ENCODE measurements at regions not wholly inside any gene's neighbourhood (a gene's known extent, or its start where the extent isn't known, plus 50 kb on each side); places are given as distances from the start of the nearest gene placed in this dataset.
"Not testable (repeated sequence)": the region's sequence is repeated elsewhere in the genome, so short reads cannot be mapped to it uniquely, and the experiment has no call there.

DNA sequence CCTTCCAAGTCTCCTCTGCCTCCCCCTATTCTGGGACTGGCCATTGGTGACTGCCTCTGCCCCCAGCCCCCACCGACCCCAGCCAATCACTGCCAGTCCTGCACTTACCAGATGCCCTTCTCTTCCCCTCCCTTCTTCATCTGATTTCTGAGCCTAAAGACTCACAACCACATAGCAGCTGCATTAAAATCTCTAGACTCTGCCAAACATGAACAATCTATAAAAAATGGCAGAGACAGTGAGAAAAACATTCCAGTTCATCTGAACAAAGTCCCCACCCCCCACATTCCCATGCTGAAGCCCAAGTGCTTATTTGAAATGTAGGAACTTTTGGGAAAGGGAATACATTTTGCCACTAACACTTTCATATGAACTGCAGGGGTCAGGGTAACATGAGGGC is 60.8 kb downstream of the KCTD12 start:
- no peak overlapping the region for H3K4me3 ChIP-seq (ENCODE audit: low read length)
- H4K20me1 ChIP-seq (ENCODE audit: insufficient read depth, low read length): no peaks in the 10 kb centered on the region
- H3K36me3 ChIP-seq (replicated peaks; ENCODE audit: insufficient read depth, low read length): no peaks in the 10 kb centered on the region
- H3K27ac ChIP-seq (ENCODE audit: low read length): no peak overlapping the region
- TF ChIP-seq EZH2phosphoT487 (IDR thresholded peaks at IDR 0.05; ENCODE audit: low read length): no peak
- TF ChIP-seq, protein P1, sequence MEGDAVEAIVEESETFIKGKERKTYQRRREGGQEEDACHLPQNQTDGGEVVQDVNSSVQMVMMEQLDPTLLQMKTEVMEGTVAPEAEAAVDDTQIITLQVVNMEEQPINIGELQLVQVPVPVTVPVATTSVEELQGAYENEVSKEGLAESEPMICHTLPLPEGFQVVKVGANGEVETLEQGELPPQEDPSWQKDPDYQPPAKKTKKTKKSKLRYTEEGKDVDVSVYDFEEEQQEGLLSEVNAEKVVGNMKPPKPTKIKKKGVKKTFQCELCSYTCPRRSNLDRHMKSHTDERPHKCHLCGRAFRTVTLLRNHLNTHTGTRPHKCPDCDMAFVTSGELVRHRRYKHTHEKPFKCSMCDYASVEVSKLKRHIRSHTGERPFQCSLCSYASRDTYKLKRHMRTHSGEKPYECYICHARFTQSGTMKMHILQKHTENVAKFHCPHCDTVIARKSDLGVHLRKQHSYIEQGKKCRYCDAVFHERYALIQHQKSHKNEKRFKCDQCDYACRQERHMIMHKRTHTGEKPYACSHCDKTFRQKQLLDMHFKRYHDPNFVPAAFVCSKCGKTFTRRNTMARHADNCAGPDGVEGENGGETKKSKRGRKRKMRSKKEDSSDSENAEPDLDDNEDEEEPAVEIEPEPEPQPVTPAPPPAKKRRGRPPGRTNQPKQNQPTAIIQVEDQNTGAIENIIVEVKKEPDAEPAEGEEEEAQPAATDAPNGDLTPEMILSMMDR (IDR thresholded peaks at IDR 0.05; ENCODE audit: low read length): no peak
- no peak for TF ChIP-seq EZH2 (optimal IDR thresholded peaks at IDR 0.05; ENCODE audit: low read depth, low read length)
- no peaks in the 10 kb centered on the region for H3K9me3 ChIP-seq (replicated peaks; ENCODE audit: insufficient read depth, low read length)
- no peak for DNase-seq
- no peaks in the 10 kb centered on the region for H3F3A ChIP-seq (ENCODE audit: insufficient read depth, low read length)
- H3K79me2 ChIP-seq (ENCODE audit: low read length): no peaks in the 10 kb centered on the region
- no peaks in the 10 kb centered on the region for H3K4me1 ChIP-seq (ENCODE audit: low read length)
- H3K9me2 ChIP-seq (replicated peaks; ENCODE audit: insufficient read depth, low read length): no peaks in the 10 kb centered on the region
- no peak overlapping the region for H2AFZ ChIP-seq (ENCODE audit: low read length)
- no peak overlapping the region for H3K9ac ChIP-seq (ENCODE audit: low read length)
- no peaks in the 10 kb centered on the region for H3K27me3 ChIP-seq (replicated peaks; ENCODE audit: insufficient read depth, low read length)
- H3K4me2 ChIP-seq (ENCODE audit: low read depth, low read length): no peak overlapping the region

DNA sequence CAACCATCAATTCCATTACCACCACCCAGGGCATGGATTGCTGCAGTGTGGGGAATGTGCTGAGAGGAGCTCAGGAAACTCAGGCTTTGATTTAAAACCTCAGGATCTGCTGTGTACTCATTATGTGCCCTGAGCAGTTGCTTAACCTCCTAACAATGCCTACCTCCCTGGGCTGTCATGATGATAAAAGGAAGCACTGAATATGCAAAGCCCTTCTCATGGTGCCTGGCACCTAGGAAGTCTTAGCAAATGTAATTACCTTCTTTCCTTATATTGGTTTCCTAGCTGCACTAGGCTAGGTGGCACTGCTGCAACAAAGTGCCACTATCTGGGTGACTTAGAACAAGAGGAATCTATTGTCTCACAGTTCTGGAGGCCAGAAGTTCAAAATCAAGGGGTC is 62.2 kb downstream of the KCTD12 start:
- no peak overlapping the region for H3K27ac ChIP-seq (ENCODE audit: low read length)
- no peaks in the 10 kb centered on the region for H3K4me1 ChIP-seq (ENCODE audit: low read length)
- H3F3A ChIP-seq (ENCODE audit: insufficient read depth, low read length): no peaks in the 10 kb centered on the region
- no peak overlapping the region for H3K4me3 ChIP-seq (ENCODE audit: low read length)
- no peak for DNase-seq
- no peak overlapping the region for H3K9ac ChIP-seq (ENCODE audit: low read length)
- no peaks in the 10 kb centered on the region for H3K9me2 ChIP-seq (replicated peaks; ENCODE audit: insufficient read depth, low read length)
- H3K9me3 ChIP-seq (replicated peaks; ENCODE audit: insufficient read depth, low read length): no peaks in the 10 kb centered on the region
- no peaks in the 10 kb centered on the region for H3K27me3 ChIP-seq (replicated peaks; ENCODE audit: insufficient read depth, low read length)
- TF ChIP-seq EZH2phosphoT487 (IDR thresholded peaks at IDR 0.05; ENCODE audit: low read length) (no peak), EZH2 (optimal IDR thresholded peaks at IDR 0.05; ENCODE audit: low read depth, low read length) (no peak)
- TF ChIP-seq, protein P1 (IDR thresholded peaks at IDR 0.05; ENCODE audit: low read length): no peak
- no peak overlapping the region for H3K4me2 ChIP-seq (ENCODE audit: low read depth, low read length)
- H3K79me2 ChIP-seq (ENCODE audit: low read length): no peaks in the 10 kb centered on the region
- no peaks in the 10 kb centered on the region for H4K20me1 ChIP-seq (ENCODE audit: insufficient read depth, low read length)
- H2AFZ ChIP-seq (ENCODE audit: low read length): no peak overlapping the region
- H3K36me3 ChIP-seq (replicated peaks; ENCODE audit: insufficient read depth, low read length): no peaks in the 10 kb centered on the region

DNA sequence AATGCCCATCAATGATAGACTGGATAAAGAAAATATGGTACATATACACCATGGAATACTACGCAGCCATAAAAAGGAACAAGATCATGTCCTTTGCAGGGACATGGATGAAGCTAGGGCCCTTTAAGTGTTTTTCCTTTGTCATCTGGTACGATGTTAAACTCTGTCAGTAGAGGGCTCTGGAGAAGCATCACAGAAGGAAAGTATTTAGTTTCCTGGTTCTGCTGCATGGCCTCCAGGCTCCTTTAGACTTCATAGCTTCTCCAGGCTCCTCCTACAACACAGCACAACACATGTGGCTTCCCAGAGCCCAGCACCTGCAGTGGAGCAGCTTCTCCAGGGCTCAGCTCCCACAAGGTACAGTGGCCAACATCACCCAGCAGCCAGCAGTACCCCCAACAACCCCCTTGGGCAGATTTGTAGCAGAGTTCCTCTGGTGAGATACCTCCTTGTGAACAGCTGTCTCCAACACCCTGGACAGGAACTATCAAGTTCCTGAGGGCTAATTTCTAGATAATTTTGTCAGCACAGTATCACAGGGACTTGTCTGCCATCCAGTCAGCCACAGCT is 63.4 kb downstream of the KCTD12 start:
- DNase-seq: peak; percentile 53
- H3K9ac ChIP-seq (ENCODE audit: low read length): no peak overlapping the region
- TF ChIP-seq, protein P1 (IDR thresholded peaks at IDR 0.05; ENCODE audit: low read length): peak; percentile 41
- TF ChIP-seq EZH2phosphoT487 (IDR thresholded peaks at IDR 0.05; ENCODE audit: low read length) (no peak), EZH2 (optimal IDR thresholded peaks at IDR 0.05; ENCODE audit: low read depth, low read length) (no peak)
- no peak overlapping the region for H2AFZ ChIP-seq (ENCODE audit: low read length)
- no peaks in the 10 kb centered on the region for H4K20me1 ChIP-seq (ENCODE audit: insufficient read depth, low read length)
- H3F3A ChIP-seq (ENCODE audit: insufficient read depth, low read length): no peaks in the 10 kb centered on the region
- no peaks in the 10 kb centered on the region for H3K27me3 ChIP-seq (replicated peaks; ENCODE audit: insufficient read depth, low read length)
- no peaks in the 10 kb centered on the region for H3K4me1 ChIP-seq (ENCODE audit: low read length)
- H3K79me2 ChIP-seq (ENCODE audit: low read length): no peaks in the 10 kb centered on the region
- H3K36me3 ChIP-seq (replicated peaks; ENCODE audit: insufficient read depth, low read length): no peaks in the 10 kb centered on the region
- H3K4me3 ChIP-seq (ENCODE audit: low read length): no peak overlapping the region
- H3K9me3 ChIP-seq (replicated peaks; ENCODE audit: insufficient read depth, low read length): no peaks in the 10 kb centered on the region
- no peaks in the 10 kb centered on the region for H3K9me2 ChIP-seq (replicated peaks; ENCODE audit: insufficient read depth, low read length)
- H3K27ac ChIP-seq (ENCODE audit: low read length): no peak overlapping the region
- no peak overlapping the region for H3K4me2 ChIP-seq (ENCODE audit: low read depth, low read length)

DNA sequence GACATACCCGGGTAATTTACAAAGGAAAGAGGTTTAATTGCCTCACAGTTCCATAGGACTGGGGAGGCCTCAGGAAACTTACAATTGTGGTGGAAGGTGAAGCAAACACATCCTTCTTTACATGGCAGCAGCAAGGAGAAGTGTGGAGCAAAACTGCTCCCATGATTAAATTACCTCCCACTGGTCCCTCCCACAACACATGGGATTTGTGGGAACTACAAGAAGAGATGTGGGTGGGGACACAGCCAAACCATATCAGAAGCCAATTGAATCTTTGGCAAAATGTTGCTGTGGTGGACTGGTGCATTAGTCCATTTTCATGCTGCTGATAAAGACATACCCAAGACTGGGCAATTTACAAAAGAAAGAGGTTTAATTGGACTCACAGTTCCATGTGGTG is 65.0 kb downstream of the KCTD12 start:
- H3K9me2 ChIP-seq (replicated peaks; ENCODE audit: insufficient read depth, low read length); H3K79me2 ChIP-seq (ENCODE audit: low read length); H2AFZ ChIP-seq (ENCODE audit: low read length); H4K20me1 ChIP-seq (ENCODE audit: insufficient read depth, low read length); H3K9me3 ChIP-seq (replicated peaks; ENCODE audit: insufficient read depth, low read length); H3K4me2 ChIP-seq (ENCODE audit: low read depth, low read length); H3K9ac ChIP-seq (ENCODE audit: low read length); H3K4me1 ChIP-seq (ENCODE audit: low read length); H3K27me3 ChIP-seq (replicated peaks; ENCODE audit: insufficient read depth, low read length); H3K36me3 ChIP-seq (replicated peaks; ENCODE audit: insufficient read depth, low read length); H3K4me3 ChIP-seq (ENCODE audit: low read length); H3F3A ChIP-seq (ENCODE audit: insufficient read depth, low read length); DNase-seq; H3K27ac ChIP-seq (ENCODE audit: low read length): not testable (repeated sequence)

All from MM.1S (cell line).